Activated T-helper 17 cell treated with anti-CD3 and anti-CD28 coated beads, Interleukin-2, amount 50 U/mL, for 72 hours (primary cell): ENCODE measurements at regions not wholly inside any gene's neighbourhood (a gene's known extent, or its start where the extent isn't known, plus 50 kb on each side); places are given as distances from the start of the nearest gene placed in this dataset.

Source experiments
- ATAC-seq: fragments of 150-1000 bp; cut with Tn5 transposase; replicated peaks from 2 replicates; pipeline ENCODE4 v1.10.0; 2021; ENCODE audit warnings: mild to moderate bottlenecking, moderate library complexity
- H3K27ac Mint-ChIP-seq: one replicate; pipeline ENCODE4 v1.8.0; 2022; ENCODE audit warnings: mixed read lengths
- H3K27me3 Mint-ChIP-seq: one replicate; pipeline ENCODE4 v1.8.0; 2022; ENCODE audit warnings: mixed read lengths
- H3K36me3 Mint-ChIP-seq: one replicate; pipeline ENCODE4 v1.8.0; 2022; ENCODE audit warnings: low read depth, mild to moderate bottlenecking, mixed read lengths
- H3K4me1 Mint-ChIP-seq: one replicate; pipeline ENCODE4 v1.8.0; 2022; ENCODE audit warnings: mixed read lengths
- H3K4me3 Mint-ChIP-seq: one replicate; pipeline ENCODE4 v1.8.0; 2022; ENCODE audit warnings: mild to moderate bottlenecking, mixed read lengths
- H3K9me3 Mint-ChIP-seq: one replicate; pipeline ENCODE4 v1.8.0; 2022; ENCODE audit warnings: mixed read lengths

GRCh38 chr4:100795581-100795980 is 277.8 kb upstream of the EMCN start:
- no peaks in the 10 kb centered on the region for H3K4me1 Mint-ChIP-seq
- no peaks in the 10 kb centered on the region for H3K9me3 Mint-ChIP-seq
- no peak overlapping the region for H3K4me3 Mint-ChIP-seq
- H3K36me3 Mint-ChIP-seq: no peaks in the 10 kb centered on the region
- H3K27ac Mint-ChIP-seq: no peak overlapping the region
- no peak for ATAC-seq
- H3K27me3 Mint-ChIP-seq: no peaks in the 10 kb centered on the region

- no peaks in the 10 kb centered on the region for H3K36me3 Mint-ChIP-seq
- ATAC-seq: no peak
- H3K4me3 Mint-ChIP-seq: no peak overlapping the region
- H3K4me1 Mint-ChIP-seq: no peaks in the 10 kb centered on the region
- no peaks in the 10 kb centered on the region for H3K27me3 Mint-ChIP-seq
- H3K9me3 Mint-ChIP-seq: no peaks in the 10 kb centered on the region
- H3K27ac Mint-ChIP-seq: no peak overlapping the region
Observed at GRCh38 chr4:100790836-100791615, 273.2 kb upstream of the EMCN start.

GRCh38 chr4:100789991-100790390 is 272.2 kb upstream of the EMCN start:
- Mint-ChIP-seq H3K9me3 (no peaks in the 10 kb centered on the region), H3K4me1 (no peaks in the 10 kb centered on the region), H3K27ac (no peak overlapping the region), H3K27me3 (no peaks in the 10 kb centered on the region), H3K4me3 (no peak overlapping the region), H3K36me3 (no peaks in the 10 kb centered on the region)
- no peak for ATAC-seq

- Mint-ChIP-seq H3K4me1 (no peaks in the 10 kb centered on the region), H3K27me3 (no peaks in the 10 kb centered on the region), H3K9me3 (no peaks in the 10 kb centered on the region), H3K36me3 (no peaks in the 10 kb centered on the region), H3K27ac (no peak overlapping the region), H3K4me3 (no peak overlapping the region)
- no peak for ATAC-seq
Observed at GRCh38 chr4:100786481-100786880, 268.7 kb upstream of the EMCN start.

GRCh38 chr4:100782356-100782755 is 264.5 kb upstream of the EMCN start:
- Mint-ChIP-seq H3K27me3 (peaks cover 3% of the 10 kb centered on the region), H3K4me3 (no peak overlapping the region), H3K9me3 (no peaks in the 10 kb centered on the region), H3K27ac (no peak overlapping the region), H3K4me1 (no peaks in the 10 kb centered on the region), H3K36me3 (no peaks in the 10 kb centered on the region)
- ATAC-seq: no peak

DNA sequence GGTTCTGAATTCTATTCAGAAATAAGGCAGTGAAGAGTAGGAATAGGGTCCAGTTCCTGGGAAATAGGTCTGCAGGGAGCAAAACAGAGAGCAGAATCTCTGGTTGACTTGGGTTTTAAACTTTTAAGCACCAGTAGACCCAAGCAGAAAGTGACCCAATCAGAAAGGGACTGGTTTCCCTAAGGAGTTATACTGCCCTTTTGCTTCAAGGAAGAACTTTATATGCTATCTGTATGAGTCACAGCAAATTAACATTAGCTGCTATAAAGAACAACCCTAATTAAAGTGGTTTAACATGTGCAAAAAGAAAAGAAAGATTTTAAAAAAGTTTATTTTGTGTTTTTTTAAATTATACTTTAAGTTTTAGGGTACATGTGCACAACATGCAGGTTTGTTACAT is 263.6 kb upstream of the EMCN start:
- ATAC-seq: no peak
- Mint-ChIP-seq H3K4me3 (no peak overlapping the region), H3K9me3 (no peaks in the 10 kb centered on the region), H3K27ac (no peak overlapping the region), H3K36me3 (no peaks in the 10 kb centered on the region), H3K4me1 (no peaks in the 10 kb centered on the region), H3K27me3 (peaks cover 3% of the 10 kb centered on the region)

DNA sequence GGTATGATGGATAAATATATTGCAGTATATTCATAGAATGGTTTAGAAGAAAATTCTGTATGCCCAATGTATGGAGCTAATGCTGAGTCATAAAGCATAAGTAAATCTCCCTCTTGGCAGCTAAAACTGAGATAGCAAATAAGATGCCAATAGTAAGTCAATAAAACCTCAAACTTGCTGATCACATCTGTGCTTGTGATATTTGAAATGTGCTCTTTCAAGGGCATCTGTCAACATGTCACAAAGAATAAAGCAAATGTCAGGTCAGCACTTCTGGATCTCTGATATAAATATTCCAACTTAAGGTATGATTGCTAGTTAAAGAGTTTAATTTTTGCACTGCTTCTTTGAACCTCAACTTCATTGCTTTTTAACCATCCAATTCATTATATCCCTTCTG is 262.3 kb upstream of the EMCN start:
- Mint-ChIP-seq H3K27me3 (peaks cover 6% of the 10 kb centered on the region), H3K36me3 (no peaks in the 10 kb centered on the region), H3K4me3 (no peak overlapping the region), H3K27ac (no peak overlapping the region), H3K4me1 (no peaks in the 10 kb centered on the region), H3K9me3 (peaks cover 5% of the 10 kb centered on the region)
- ATAC-seq: no peak

DNA sequence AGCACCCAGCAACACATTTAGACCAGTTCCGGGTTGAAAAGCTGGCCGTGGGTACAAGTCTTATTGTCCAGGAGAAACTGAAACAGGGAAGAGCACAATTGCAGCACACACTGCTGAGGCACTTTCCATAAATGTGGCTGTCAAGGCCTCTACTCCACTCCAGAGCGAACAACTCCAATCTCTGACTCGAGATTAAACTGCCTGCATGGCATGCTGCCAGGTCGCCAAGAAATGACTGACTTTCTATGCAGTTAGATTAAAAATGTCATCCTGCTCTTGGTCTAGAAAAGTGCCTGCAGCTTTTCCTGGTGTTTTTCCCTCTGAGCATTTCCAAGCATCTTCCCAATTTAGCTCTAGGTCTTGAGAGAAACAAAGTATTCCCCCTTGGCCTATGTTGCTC is 260.6 kb upstream of the EMCN start:
- Mint-ChIP-seq H3K27ac (no peak overlapping the region), H3K36me3 (no peaks in the 10 kb centered on the region), H3K27me3 (peaks cover 6% of the 10 kb centered on the region)

GRCh38 chr4:100762738-100763137 is 244.9 kb upstream of the EMCN start:
- no peak for ATAC-seq
- no peaks in the 10 kb centered on the region for H3K36me3 Mint-ChIP-seq
- H3K27me3 Mint-ChIP-seq: no peaks in the 10 kb centered on the region
- H3K4me3 Mint-ChIP-seq: no peak overlapping the region
- H3K27ac Mint-ChIP-seq: no peak overlapping the region
- H3K4me1 Mint-ChIP-seq: no peaks in the 10 kb centered on the region
- H3K9me3 Mint-ChIP-seq: peaks cover 10% of the 10 kb centered on the region

More for the DNA sequence above, 260.6 kb upstream of the EMCN start:
- peaks cover 5% of the 10 kb centered on the region for H3K9me3 Mint-ChIP-seq
- H3K4me1 Mint-ChIP-seq: no peaks in the 10 kb centered on the region
- H3K4me3 Mint-ChIP-seq: no peak overlapping the region
- ATAC-seq: no peak

- H3K36me3 Mint-ChIP-seq: no peaks in the 10 kb centered on the region
Observed at GRCh38 chr4:100754751-100755150, 236.9 kb upstream of the EMCN start.

GRCh38 chr4:100746141-100746739 is 228.4 kb upstream of the EMCN start:
- no peaks in the 10 kb centered on the region for H3K36me3 Mint-ChIP-seq
- no peaks in the 10 kb centered on the region for H3K4me1 Mint-ChIP-seq
- no peaks in the 10 kb centered on the region for H3K9me3 Mint-ChIP-seq
- no peak overlapping the region for H3K27ac Mint-ChIP-seq
- ATAC-seq: no peak
- peaks cover 4% of the 10 kb centered on the region for H3K27me3 Mint-ChIP-seq
- no peak overlapping the region for H3K4me3 Mint-ChIP-seq

More at GRCh38 chr4:100754751-100755150, 236.9 kb upstream of the EMCN start:
- no peaks in the 10 kb centered on the region for H3K4me1 Mint-ChIP-seq
- ATAC-seq: no peak
- peaks cover 4% of the 10 kb centered on the region for H3K9me3 Mint-ChIP-seq
- no peaks in the 10 kb centered on the region for H3K27me3 Mint-ChIP-seq
- no peak overlapping the region for H3K27ac Mint-ChIP-seq
- H3K4me3 Mint-ChIP-seq: no peak overlapping the region

GRCh38 chr4:100742045-100742444 is 224.2 kb upstream of the EMCN start:
- H3K4me3 Mint-ChIP-seq: no peak overlapping the region
- no peaks in the 10 kb centered on the region for H3K9me3 Mint-ChIP-seq
- H3K4me1 Mint-ChIP-seq: no peaks in the 10 kb centered on the region
- ATAC-seq: peak; percentile 47
- no peaks in the 10 kb centered on the region for H3K36me3 Mint-ChIP-seq
- peaks cover 7% of the 10 kb centered on the region for H3K27me3 Mint-ChIP-seq
- no peak overlapping the region for H3K27ac Mint-ChIP-seq

GRCh38 chr4:100739426-100739825 is 221.6 kb upstream of the EMCN start:
- H3K27ac Mint-ChIP-seq: no peak overlapping the region
- no peaks in the 10 kb centered on the region for H3K36me3 Mint-ChIP-seq
- no peaks in the 10 kb centered on the region for H3K4me1 Mint-ChIP-seq
- no peaks in the 10 kb centered on the region for H3K9me3 Mint-ChIP-seq
- ATAC-seq: no peak
- peaks cover 7% of the 10 kb centered on the region for H3K27me3 Mint-ChIP-seq
- H3K4me3 Mint-ChIP-seq: no peak overlapping the region

- Mint-ChIP-seq H3K36me3 (no peaks in the 10 kb centered on the region), H3K4me3 (no peak overlapping the region), H3K9me3 (peaks cover 4% of the 10 kb centered on the region), H3K27me3 (peaks cover 4% of the 10 kb centered on the region), H3K4me1 (no peaks in the 10 kb centered on the region), H3K27ac (no peak overlapping the region)
- peak; percentile 39 for ATAC-seq
Observed at GRCh38 chr4:100738196-100739165, 220.7 kb upstream of the EMCN start.
